KMS-11 (cell line): ENCODE measurements at regions not wholly inside any gene's neighbourhood (a gene's known extent, or its start where the extent isn't known, plus 50 kb on each side); places are given as distances from the start of the nearest gene placed in this dataset.

Source experiments
- H2AFZ ChIP-seq: fragments of 200-600 bp; sonication (generic); 2 replicates; pipeline ENCODE4 v1.6.1; 2016; ENCODE audit warnings: antibody characterized with exemption, mixed run types, low read depth
- H3K27ac ChIP-seq: fragments of 200-600 bp; sonication (generic); 2 replicates; pipeline ENCODE4 v1.6.1; 2016; ENCODE audit warnings: mild to moderate bottlenecking, mixed run types
- H3K27me3 ChIP-seq: fragments of 200-600 bp; sonication (generic); 2 replicates; pipeline ENCODE4 v1.6.1; 2017; ENCODE audit warnings: mild to moderate bottlenecking, low read depth, mixed run types, moderate library complexity; ENCODE audit not compliant: insufficient read depth
- H3K36me3 ChIP-seq: fragments of 200-600 bp; sonication (generic); 2 replicates; pipeline ENCODE4 v1.6.1; 2017; ENCODE audit warnings: mild to moderate bottlenecking, mixed run types; ENCODE audit not compliant: insufficient read depth
- H3K4me1 ChIP-seq: fragments of 200-600 bp; sonication (generic); 2 replicates; pipeline ENCODE4 v1.6.1; 2016; ENCODE audit warnings: mild to moderate bottlenecking, low read depth, mixed run types; ENCODE audit not compliant: poor library complexity, severe bottlenecking
- H3K4me2 ChIP-seq: fragments of 200-600 bp; sonication (generic); 2 replicates; pipeline ENCODE4 v1.7.0; 2016; ENCODE audit warnings: mild to moderate bottlenecking, mixed run types
- H3K4me3 ChIP-seq: fragments of 200-600 bp; sonication (generic); IDR thresholded peaks from 2 replicates; pipeline ENCODE4 v1.6.1; 2017; ENCODE audit warnings: low read depth, low read length, mixed read lengths; ENCODE audit not compliant: insufficient read depth
- H3K79me2 ChIP-seq: fragments of 200-600 bp; sonication (generic); 2 replicates; pipeline ENCODE4 v1.6.1; 2016; ENCODE audit warnings: low read depth, mixed run types; ENCODE audit not compliant: insufficient read depth
- H3K9ac ChIP-seq: fragments of 200-600 bp; sonication (generic); 2 replicates; pipeline ENCODE4 v1.6.1; 2016; ENCODE audit warnings: mild to moderate bottlenecking, mixed run types
- H4K20me1 ChIP-seq: fragments of 200-600 bp; sonication (generic); 2 replicates; pipeline ENCODE4 v1.6.1; 2016; ENCODE audit warnings: mild to moderate bottlenecking, mixed run types; ENCODE audit not compliant: insufficient read depth
- TF ChIP-seq, protein P1 (sequence below): fragments of 200-600 bp; sonication (generic); conservative IDR thresholded peaks from 2 replicates; pipeline ENCODE4 v1.6.1; 2017; ENCODE audit warnings: low read depth, mild to moderate bottlenecking, antibody characterized with exemption, low read length, moderate library complexity, mixed read lengths

DNA sequence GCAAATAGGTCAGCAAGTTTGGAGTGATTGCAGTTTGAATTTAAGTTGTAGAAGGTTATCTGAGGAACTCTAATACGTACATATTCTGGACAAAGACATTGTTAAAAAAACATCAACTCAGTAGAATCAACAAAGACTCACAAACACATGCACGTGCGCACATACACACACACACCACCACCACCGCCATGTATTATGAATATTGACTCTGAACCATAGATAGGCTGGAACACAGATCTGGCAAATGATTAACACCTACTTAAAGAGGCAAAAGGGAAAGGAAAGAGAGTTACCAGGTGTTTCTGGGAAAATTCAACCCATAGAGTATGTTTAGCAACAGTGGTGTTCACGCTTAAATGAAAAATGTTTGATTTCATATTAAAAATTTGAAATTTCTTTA is 334.2 kb upstream of the ALCAM start:
- no peak overlapping the region for H2AFZ ChIP-seq
- H4K20me1 ChIP-seq, result no peaks in the 10 kb centered on the region
- no peak overlapping the region for H3K4me3 ChIP-seq
- TF ChIP-seq, protein P1, sequence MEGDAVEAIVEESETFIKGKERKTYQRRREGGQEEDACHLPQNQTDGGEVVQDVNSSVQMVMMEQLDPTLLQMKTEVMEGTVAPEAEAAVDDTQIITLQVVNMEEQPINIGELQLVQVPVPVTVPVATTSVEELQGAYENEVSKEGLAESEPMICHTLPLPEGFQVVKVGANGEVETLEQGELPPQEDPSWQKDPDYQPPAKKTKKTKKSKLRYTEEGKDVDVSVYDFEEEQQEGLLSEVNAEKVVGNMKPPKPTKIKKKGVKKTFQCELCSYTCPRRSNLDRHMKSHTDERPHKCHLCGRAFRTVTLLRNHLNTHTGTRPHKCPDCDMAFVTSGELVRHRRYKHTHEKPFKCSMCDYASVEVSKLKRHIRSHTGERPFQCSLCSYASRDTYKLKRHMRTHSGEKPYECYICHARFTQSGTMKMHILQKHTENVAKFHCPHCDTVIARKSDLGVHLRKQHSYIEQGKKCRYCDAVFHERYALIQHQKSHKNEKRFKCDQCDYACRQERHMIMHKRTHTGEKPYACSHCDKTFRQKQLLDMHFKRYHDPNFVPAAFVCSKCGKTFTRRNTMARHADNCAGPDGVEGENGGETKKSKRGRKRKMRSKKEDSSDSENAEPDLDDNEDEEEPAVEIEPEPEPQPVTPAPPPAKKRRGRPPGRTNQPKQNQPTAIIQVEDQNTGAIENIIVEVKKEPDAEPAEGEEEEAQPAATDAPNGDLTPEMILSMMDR, result no peak
- H3K9ac ChIP-seq, result no peak overlapping the region
- H3K27me3 ChIP-seq, result no peaks in the 10 kb centered on the region
- H3K4me1 ChIP-seq, result no peaks in the 10 kb centered on the region
- H3K79me2 ChIP-seq, result no peaks in the 10 kb centered on the region
- no peak overlapping the region for H3K4me2 ChIP-seq
- H3K27ac ChIP-seq, result no peak overlapping the region
- no peaks in the 10 kb centered on the region for H3K36me3 ChIP-seq

GRCh38 chr3:105033081-105033480 is 333.6 kb upstream of the ALCAM start:
- TF ChIP-seq, protein P1, result no peak
- H4K20me1 ChIP-seq, result no peaks in the 10 kb centered on the region
- H3K27me3 ChIP-seq, result no peaks in the 10 kb centered on the region
- H3K4me1 ChIP-seq, result no peaks in the 10 kb centered on the region
- no peak overlapping the region for H3K27ac ChIP-seq
- no peaks in the 10 kb centered on the region for H3K79me2 ChIP-seq
- no peak overlapping the region for H2AFZ ChIP-seq
- H3K4me3 ChIP-seq, result no peak overlapping the region
- no peak overlapping the region for H3K4me2 ChIP-seq
- H3K36me3 ChIP-seq, result no peaks in the 10 kb centered on the region
- H3K9ac ChIP-seq, result no peak overlapping the region

DNA sequence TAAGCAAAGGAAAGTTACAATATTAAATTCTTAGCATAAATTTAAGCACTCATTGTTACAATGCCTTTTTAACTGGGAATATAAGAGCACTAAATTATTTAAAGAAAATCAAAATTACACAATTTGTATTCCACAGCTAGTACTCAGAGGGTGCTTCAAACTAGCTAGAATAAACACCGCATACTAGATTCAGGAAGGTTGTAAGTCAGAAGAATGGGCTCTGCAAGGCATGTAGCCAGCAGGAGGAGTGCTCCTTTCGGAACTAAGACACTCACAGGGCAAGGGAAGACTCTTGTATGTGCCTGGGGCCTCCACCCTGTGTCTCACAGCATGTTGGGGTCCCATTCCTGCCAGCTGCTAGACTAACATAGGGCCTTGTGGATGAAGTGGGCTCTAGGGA is 327.7 kb upstream of the ALCAM start:
- Histone ChIP-seq H3K27me3 (no peaks in the 10 kb centered on the region), H2AFZ (no peak overlapping the region), H4K20me1 (no peaks in the 10 kb centered on the region), H3K4me3 (no peak overlapping the region), H3K79me2 (no peaks in the 10 kb centered on the region), H3K4me1 (no peaks in the 10 kb centered on the region), H3K36me3 (no peaks in the 10 kb centered on the region), H3K9ac (no peak overlapping the region), H3K27ac (no peak overlapping the region), H3K4me2 (no peak overlapping the region)
- TF ChIP-seq, protein P1, result no peak

GRCh38 chr3:105040026-105040622 is 326.6 kb upstream of the ALCAM start:
- Histone ChIP-seq H3K4me2 (no peak overlapping the region), H3K9ac (no peak overlapping the region), H4K20me1 (no peaks in the 10 kb centered on the region), H3K27me3 (no peaks in the 10 kb centered on the region), H3K4me1 (no peaks in the 10 kb centered on the region), H3K27ac (no peak overlapping the region), H3K36me3 (no peaks in the 10 kb centered on the region), H3K4me3 (no peak overlapping the region), H3K79me2 (no peaks in the 10 kb centered on the region), H2AFZ (no peak overlapping the region)
- TF ChIP-seq, protein P1, result no peak
